ENCODE measurements at regions not wholly inside any gene's neighbourhood (a gene's known extent, or its start where the extent isn't known, plus 50 kb on each side); places are given as distances from the start of the nearest gene placed in this dataset.
"Not testable (repeated sequence)": the region's sequence is repeated elsewhere in the genome, so short reads cannot be mapped to it uniquely, and the experiment has no call there.

DNA sequence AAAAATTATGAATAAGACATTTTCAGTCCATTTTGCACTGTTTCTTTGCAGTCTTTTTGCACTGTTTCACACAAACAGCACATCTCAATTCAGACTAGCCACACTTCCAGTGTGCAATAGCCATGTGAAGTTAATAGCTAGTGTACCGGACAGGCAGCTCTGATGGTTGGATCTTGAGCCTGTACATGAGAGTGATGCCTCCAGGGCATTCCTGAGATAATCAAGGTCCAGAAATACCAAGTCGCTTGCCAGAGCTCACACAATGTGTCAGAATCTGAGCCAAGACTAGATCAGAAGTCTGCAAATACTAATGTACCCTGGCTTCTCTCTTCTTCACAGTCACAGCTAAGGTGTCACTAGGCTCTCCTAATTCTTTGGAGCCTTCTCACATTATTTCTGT, 180.2 kb downstream of the OSR1 start:
- Histone ChIP-seq H3K27me3 (no peaks in the 10 kb centered on the region), H3K9me3 (peaks cover 0 to 9% (median 3%) of the 10 kb centered on the region in 4 donors), H3K4me3 (no peak overlapping the region), H3K4me1 (no peaks in the 10 kb centered on the region), H3K27ac (no peak overlapping the region), H3K36me3 (no peaks in the 10 kb centered on the region)
- 50 to 61% methylated on average over 2 of the region's 2 CpGs for WGBS, 2 donors
- no peak for DNase-seq (ENCODE audit: low spot score in 2 of 2)
- TF ChIP-seq EP300 (IDR thresholded peaks at IDR 0.05): no peak

GRCh38 chr2:19176977-19177376, 181.4 kb downstream of the OSR1 start:
- Histone ChIP-seq H3K36me3 (no peaks in the 10 kb centered on the region), H3K9me3 (peaks cover 0 to 9% (median 3%) of the 10 kb centered on the region in 4 donors), H3K27ac (no peak overlapping the region), H3K4me1 (no peaks in the 10 kb centered on the region), H3K4me3 (no peak overlapping the region), H3K27me3 (no peaks in the 10 kb centered on the region)
- 82 to 83% methylated on average over 4 of the region's 4 CpGs for WGBS, 2 donors
- DNase-seq (ENCODE audit: low spot score in 2 of 2): no peak
- TF ChIP-seq EP300 (IDR thresholded peaks at IDR 0.05): no peak
- TF ChIP-seq, protein P1, sequence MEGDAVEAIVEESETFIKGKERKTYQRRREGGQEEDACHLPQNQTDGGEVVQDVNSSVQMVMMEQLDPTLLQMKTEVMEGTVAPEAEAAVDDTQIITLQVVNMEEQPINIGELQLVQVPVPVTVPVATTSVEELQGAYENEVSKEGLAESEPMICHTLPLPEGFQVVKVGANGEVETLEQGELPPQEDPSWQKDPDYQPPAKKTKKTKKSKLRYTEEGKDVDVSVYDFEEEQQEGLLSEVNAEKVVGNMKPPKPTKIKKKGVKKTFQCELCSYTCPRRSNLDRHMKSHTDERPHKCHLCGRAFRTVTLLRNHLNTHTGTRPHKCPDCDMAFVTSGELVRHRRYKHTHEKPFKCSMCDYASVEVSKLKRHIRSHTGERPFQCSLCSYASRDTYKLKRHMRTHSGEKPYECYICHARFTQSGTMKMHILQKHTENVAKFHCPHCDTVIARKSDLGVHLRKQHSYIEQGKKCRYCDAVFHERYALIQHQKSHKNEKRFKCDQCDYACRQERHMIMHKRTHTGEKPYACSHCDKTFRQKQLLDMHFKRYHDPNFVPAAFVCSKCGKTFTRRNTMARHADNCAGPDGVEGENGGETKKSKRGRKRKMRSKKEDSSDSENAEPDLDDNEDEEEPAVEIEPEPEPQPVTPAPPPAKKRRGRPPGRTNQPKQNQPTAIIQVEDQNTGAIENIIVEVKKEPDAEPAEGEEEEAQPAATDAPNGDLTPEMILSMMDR (IDR thresholded peaks at IDR 0.05): no peak
- TF ChIP-seq POLR2A (IDR thresholded peaks at IDR 0.05): no peak

DNA sequence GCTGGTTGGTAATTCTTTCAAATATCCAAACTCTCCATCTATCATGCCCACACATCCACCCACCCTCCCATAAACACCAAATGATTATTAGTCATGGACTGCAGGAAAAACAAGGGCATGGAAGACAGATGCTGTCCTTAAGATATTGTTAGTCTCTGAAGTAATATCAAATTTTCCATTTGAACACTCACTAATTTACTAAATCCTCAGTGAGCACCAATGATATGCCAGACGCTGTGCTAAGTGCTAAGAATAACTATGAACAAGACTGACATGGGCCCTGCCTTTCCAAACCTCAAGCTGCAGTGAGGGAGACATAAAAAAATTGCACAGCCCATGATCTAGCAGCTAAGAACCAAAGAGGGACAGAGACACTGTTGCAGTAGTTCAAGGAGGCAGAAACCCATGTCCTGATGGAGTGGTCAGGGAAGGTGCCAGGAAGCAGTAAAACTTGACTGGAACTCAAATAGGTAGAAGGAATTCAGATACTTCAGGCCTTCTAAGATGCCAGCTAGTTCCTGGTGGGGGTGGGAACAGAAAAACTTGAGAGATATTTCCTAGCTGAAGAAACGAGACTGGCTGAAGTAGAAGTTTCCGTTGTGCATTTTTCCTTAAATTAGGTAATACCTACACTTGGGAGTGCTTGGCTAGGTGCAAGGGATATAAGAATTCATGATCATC, 182.1 kb downstream of the OSR1 start:
- WGBS, 2 donors: 79 to 80% methylated on average over 3 of the region's 3 CpGs
- Histone ChIP-seq H3K27ac (no peak overlapping the region), H3K4me3 (no peak overlapping the region), H3K36me3 (no peaks in the 10 kb centered on the region), H3K4me1 (no peaks in the 10 kb centered on the region), H3K9me3 (peaks cover 0 to 9% (median 3%) of the 10 kb centered on the region in 4 donors), H3K27me3 (no peaks in the 10 kb centered on the region)
- no peak for DNase-seq (ENCODE audit: low spot score in 2 of 2)
- TF ChIP-seq POLR2A (IDR thresholded peaks at IDR 0.05): no peak

DNA sequence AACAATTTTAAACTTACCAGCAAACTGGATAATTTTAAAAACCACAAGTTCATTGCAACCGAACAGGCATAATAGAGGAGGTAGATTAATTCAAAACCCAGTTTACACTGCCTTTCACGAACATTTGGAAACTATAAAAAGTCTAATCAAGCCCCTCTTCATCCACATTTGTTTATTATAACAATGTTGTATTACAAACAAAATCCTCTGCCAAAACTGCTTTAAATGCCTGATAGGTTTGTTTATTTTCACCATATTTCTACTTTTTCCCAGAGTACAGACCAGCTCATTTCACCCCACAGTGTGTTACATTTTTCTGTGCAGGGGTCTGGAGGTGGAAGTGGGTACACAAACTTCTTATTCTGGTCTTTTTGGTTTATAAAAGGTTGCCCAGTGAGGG, 184.2 kb downstream of the OSR1 start:
- Histone ChIP-seq H3K4me1 (no peaks in the 10 kb centered on the region), H3K27me3 (no peaks in the 10 kb centered on the region), H3K36me3 (no peaks in the 10 kb centered on the region), H3K9me3 (no peaks in the 10 kb centered on the region), H3K4me3 (no peak overlapping the region), H3K27ac (no peak overlapping the region)
- no peak for TF ChIP-seq POLR2A (IDR thresholded peaks at IDR 0.05)
- TF ChIP-seq EP300 (IDR thresholded peaks at IDR 0.05): no peak
- TF ChIP-seq, protein P1 (IDR thresholded peaks at IDR 0.05): no peak
- DNase-seq (ENCODE audit: low spot score in 2 of 2): no peak
- WGBS, 2 donors: 64 to 80% methylated on average over 2 of the region's 2 CpGs

DNA sequence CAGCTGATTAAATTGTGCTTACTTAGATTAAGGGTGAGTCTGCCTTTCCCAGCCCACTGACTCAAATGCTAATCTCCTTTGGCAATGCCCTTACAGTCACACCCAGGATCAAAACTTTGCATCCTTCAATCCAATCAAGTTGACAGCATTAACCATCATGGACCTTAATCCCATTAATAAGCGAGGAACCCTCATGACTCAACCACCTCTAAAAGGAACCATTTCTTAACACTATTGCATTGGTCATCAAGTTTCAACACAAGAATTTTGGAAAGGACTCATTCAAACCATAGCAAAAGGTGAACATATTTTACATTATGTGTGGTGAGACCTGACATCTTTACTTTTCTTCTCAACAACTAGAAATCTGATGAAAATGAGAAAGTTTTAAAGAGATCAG, 187.0 kb downstream of the OSR1 start:
- no peak overlapping the region for H3K4me3 ChIP-seq
- WGBS, 2 donors: 89 to 100% methylated on average over 1 of the region's 1 CpG

DNA sequence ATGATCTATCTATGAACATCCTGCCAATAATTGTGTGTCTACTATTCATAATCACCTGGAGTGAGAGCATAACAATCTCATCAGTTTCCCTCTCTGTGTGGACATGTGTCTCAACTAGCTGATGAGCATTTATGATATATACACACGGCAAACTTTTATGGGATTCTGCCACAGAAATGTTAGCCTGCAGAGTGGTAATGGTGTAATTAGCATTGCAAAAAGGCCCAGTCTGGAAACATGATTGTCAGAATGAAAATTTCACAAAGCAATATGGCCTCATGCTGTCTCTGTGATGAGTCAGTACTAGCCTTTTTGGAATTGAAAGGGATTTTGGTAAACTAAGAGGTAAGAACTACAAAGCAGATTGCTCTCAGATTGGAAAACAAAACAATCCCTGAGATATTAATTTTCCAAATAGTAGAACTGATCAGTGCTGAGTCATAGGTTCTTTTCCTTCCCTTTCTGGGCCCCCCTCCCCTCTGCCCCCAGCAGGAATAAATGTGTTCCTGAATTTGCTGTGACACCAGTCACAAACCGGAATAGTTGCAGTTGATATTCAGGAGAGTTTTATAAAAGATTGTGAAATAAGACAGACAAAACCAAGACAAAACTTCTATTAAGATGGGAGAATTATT, 189.2 kb downstream of the OSR1 start:
- no peak for TF ChIP-seq POLR2A (IDR thresholded peaks at IDR 0.05)
- TF ChIP-seq, protein P1 (IDR thresholded peaks at IDR 0.05): no peak
- 77 to 88% methylated on average over 2 of the region's 2 CpGs for WGBS, 2 donors
- H3K27me3 ChIP-seq: no peaks in the 10 kb centered on the region

More for the DNA sequence above, 187.0 kb downstream of the OSR1 start:
- Histone ChIP-seq H3K4me1 (no peaks in the 10 kb centered on the region), H3K27me3 (no peaks in the 10 kb centered on the region), H3K36me3 (no peaks in the 10 kb centered on the region), H3K9me3 (no peaks in the 10 kb centered on the region), H3K27ac (no peak overlapping the region)
- DNase-seq (ENCODE audit: low spot score in 2 of 2): no peak
- TF ChIP-seq POLR2A (IDR thresholded peaks at IDR 0.05): no peak
- no peak for TF ChIP-seq EP300 (IDR thresholded peaks at IDR 0.05)
- TF ChIP-seq, protein P1 (IDR thresholded peaks at IDR 0.05): no peak

DNA sequence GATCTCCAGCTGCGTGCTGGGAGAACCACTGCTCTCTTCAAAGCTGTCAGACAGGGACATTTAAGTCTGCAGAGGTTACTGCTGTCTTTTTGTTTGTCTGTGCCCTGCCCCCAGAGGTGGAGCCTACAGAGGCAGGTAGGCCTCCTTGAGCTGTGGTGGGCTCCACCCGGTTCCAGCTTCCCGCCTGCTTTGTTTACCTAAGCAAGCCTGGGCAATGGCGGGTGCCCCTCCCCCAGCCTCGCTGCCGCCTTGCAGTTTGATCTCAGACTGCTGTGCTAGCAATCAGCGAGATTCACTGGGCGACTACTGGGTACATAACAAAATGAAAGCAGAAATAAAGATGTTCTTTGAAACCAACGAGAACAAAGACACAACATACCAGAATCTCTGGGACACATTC, 194.3 kb downstream of the OSR1 start:
- H3K36me3 ChIP-seq; H3K27me3 ChIP-seq; H3K27ac ChIP-seq; H3K4me1 ChIP-seq; DNase-seq (ENCODE audit: low spot score in 2 of 2); H3K4me3 ChIP-seq: not testable (repeated sequence)
- H3K9me3 ChIP-seq: peaks cover 0 to 20% (median 3%) of the 10 kb centered on the region in 4 donors
- 54 to 59% methylated on average over 8 to 9 of the region's 9 CpGs for WGBS, 2 donors

More for the DNA sequence above, 189.2 kb downstream of the OSR1 start:
- Histone ChIP-seq H3K27ac (no peak overlapping the region), H3K9me3 (no peaks in the 10 kb centered on the region), H3K4me1 (no peaks in the 10 kb centered on the region), H3K36me3 (no peaks in the 10 kb centered on the region), H3K4me3 (no peak overlapping the region)
- no peak for DNase-seq (ENCODE audit: low spot score in 2 of 2)
